Upper lobe of left lung (tissue), 6 donors: ENCODE measurements at regions not wholly inside any gene's neighbourhood (a gene's known extent, or its start where the extent isn't known, plus 50 kb on each side); places are given as distances from the start of the nearest gene placed in this dataset.

Experiments used
- ATAC-seq, 2 donors: fragments of 200-7000 bp; cut with Tn5 transposase; one replicate each; pipeline ENCODE4 v1.9.1; 2022; ENCODE audit warnings: mild to moderate bottlenecking in 2 of 2, moderate library complexity in 2 of 2; ENCODE audit not compliant: low FRiP score in 2 of 2
- DNase-seq, 2 donors: peaks; one replicate each; pipeline ENCODE4 v3.0.0-alpha.2; 2019 to 2020
- H3K27ac ChIP-seq, 4 donors: fragments of 200-600 bp; sonication (generic); one replicate each; pipeline ENCODE4 v1.5.1; 2016 to 2019
- H3K27me3 ChIP-seq, 4 donors: fragments of 200-600 bp; sonication (generic); one replicate each; pipeline ENCODE4 v1.5.1; 2017 to 2019
- H3K36me3 ChIP-seq, 4 donors: fragments of 200-600 bp; sonication (generic); one replicate each; pipeline ENCODE4 v1.5.1; 2016 to 2019
- H3K4me1 ChIP-seq, 4 donors: fragments of 200-600 bp; sonication (generic); one replicate each; pipeline ENCODE4 v1.5.1; 2018 to 2019
- H3K4me3 ChIP-seq, 4 donors: fragments of 200-600 bp; sonication (generic); one replicate each; pipeline ENCODE4 v1.5.1; 2017 to 2019; ENCODE audit warnings: mild to moderate bottlenecking in 2 of 4, moderate library complexity in 1 of 4
- H3K9me3 ChIP-seq, 4 donors: fragments of 200-600 bp; sonication (generic); one replicate each; pipeline ENCODE4 v1.5.1; 2018 to 2019
- EP300 ChIP-seq, 4 donors: sonication (generic); formaldehyde crosslinking; IDR thresholded peaks; one replicate each; pipeline ENCODE4 v1.5.1; 2017; ENCODE audit warnings: antibody characterized with exemption in 4 of 4, control low read depth in 2 of 4
- POLR2A ChIP-seq, 4 donors: fragments of 450-650 bp; IDR thresholded peaks; one replicate each; pipeline ENCODE4 v1.5.1; 2016 to 2017; ENCODE audit warnings: antibody characterized with exemption in 4 of 4, mild to moderate bottlenecking in 2 of 4
- POLR2AphosphoS5 ChIP-seq, 2 donors: sonication (generic); formaldehyde crosslinking; IDR thresholded peaks; one replicate each; pipeline ENCODE4 v1.5.1; 2017; ENCODE audit warnings: antibody characterized with exemption in 2 of 2
- WGBS, 2 donors: methylation state at CpG; one replicate each; pipeline ENCODE4 v1.1.5; 2017 to 2018; 5-methylcytosine and 5-hydroxymethylcytosine counted together
- TF ChIP-seq, protein P1 (sequence below), 6 experiments: fragments of 450-650 bp in 4 of 6; fragments of 200-600 bp in 2 of 6; sonication (generic) in 2 of 6; IDR thresholded peaks; one replicate each; pipeline ENCODE4 v1.5.1; 2016 to 2019; ENCODE audit warnings: antibody characterized with exemption in 6 of 6
- donor health status: DM: no; HTN: no; CAD: no; lungs with moderate emphysema.
- donor health status: DM: no; HTN: yes; CAD: no; lungs with severe emphysema.

DNA sequence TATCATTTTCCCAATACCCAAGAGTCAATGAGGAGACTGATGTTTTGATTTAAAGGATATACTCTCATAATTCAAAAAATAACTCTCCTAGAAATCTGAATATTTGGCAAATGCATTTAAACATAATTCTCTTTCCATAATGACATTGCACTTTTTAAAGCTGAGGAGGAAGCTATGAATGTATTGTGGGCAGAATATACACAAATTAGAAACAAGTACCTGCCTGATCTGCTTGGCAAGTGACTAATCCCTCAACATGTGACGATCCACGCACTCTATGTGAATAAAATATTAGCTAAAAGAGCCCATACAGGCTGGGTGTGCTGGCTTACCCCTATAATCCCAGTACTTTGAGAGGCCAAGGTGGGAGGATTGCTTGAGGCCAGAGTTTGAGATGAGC, 88.3 kb upstream of the CCDC28A start:
- no peak for ATAC-seq

DNA sequence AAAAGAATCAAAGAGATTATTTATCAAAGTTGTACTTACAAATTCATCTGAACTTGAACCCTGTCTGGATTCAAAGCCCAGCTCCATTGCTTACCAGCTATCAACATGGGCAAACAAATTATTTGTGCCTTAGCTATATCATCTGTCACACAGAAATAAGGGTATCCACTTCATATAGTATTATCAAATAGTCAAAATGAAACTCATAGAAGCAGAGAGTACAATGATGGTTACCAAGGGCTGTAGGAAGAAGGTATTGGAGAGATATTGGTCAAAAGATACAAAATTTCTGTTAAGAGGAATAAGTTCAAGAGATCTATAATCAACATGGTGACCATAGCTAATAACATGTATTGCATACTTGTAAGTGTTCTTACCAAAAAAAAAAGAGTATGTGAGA, 87.8 kb upstream of the CCDC28A start:
- Histone ChIP-seq H3K36me3 (no peaks in the 10 kb centered on the region), H3K4me1 (peaks cover 0 to 3% (median 0%) of the 10 kb centered on the region in 4 donors), H3K9me3 (no peaks in the 10 kb centered on the region), H3K27ac (no peak overlapping the region), H3K4me3 (no peak overlapping the region), H3K27me3 (no peaks in the 10 kb centered on the region)
- ATAC-seq: no peak
- DNase-seq: no peak
- TF ChIP-seq, protein P1, sequence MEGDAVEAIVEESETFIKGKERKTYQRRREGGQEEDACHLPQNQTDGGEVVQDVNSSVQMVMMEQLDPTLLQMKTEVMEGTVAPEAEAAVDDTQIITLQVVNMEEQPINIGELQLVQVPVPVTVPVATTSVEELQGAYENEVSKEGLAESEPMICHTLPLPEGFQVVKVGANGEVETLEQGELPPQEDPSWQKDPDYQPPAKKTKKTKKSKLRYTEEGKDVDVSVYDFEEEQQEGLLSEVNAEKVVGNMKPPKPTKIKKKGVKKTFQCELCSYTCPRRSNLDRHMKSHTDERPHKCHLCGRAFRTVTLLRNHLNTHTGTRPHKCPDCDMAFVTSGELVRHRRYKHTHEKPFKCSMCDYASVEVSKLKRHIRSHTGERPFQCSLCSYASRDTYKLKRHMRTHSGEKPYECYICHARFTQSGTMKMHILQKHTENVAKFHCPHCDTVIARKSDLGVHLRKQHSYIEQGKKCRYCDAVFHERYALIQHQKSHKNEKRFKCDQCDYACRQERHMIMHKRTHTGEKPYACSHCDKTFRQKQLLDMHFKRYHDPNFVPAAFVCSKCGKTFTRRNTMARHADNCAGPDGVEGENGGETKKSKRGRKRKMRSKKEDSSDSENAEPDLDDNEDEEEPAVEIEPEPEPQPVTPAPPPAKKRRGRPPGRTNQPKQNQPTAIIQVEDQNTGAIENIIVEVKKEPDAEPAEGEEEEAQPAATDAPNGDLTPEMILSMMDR (IDR thresholded peaks at IDR 0.05): no peak
- TF ChIP-seq EP300 (IDR thresholded peaks at IDR 0.05) (no peak), POLR2AphosphoS5 (IDR thresholded peaks at IDR 0.05) (no peak), POLR2A (IDR thresholded peaks at IDR 0.05) (no peak)

More for the DNA sequence above, 88.3 kb upstream of the CCDC28A start:
- Histone ChIP-seq H3K9me3 (no peaks in the 10 kb centered on the region), H3K4me1 (peaks cover 0 to 3% (median 0%) of the 10 kb centered on the region in 4 donors), H3K27ac (no peak overlapping the region), H3K4me3 (no peak overlapping the region), H3K36me3 (no peaks in the 10 kb centered on the region), H3K27me3 (no peaks in the 10 kb centered on the region)
- WGBS, 2 donors: 73 to 76% methylated on average over 2 of the region's 2 CpGs
- no peak for TF ChIP-seq POLR2A (IDR thresholded peaks at IDR 0.05)
- TF ChIP-seq POLR2AphosphoS5 (IDR thresholded peaks at IDR 0.05): no peak
- no peak for TF ChIP-seq EP300 (IDR thresholded peaks at IDR 0.05)
- no peak for DNase-seq

DNA sequence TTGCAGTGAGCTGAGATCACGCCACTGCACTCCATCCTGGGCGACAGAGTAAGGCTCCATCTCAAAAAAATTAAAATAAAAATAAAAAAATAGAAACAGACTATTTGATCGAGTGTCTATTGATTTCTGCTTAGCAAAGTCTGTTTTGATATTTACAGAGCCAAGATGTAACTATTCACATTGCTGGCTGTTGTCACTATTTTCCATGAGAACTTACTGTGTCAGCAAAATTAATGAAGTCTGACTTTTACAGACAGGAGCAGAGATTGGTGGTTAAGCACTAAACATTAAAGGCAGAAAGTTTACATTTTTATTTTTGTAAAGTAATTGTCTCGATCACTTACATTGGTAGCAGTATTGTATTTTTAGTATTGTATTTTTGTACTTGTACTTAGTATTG, 85.0 kb upstream of the CCDC28A start:
- Histone ChIP-seq H3K4me1 (peaks cover 0 to 13% (median 3%) of the 10 kb centered on the region in 4 donors), H3K4me3 (no peak overlapping the region), H3K36me3 (no peaks in the 10 kb centered on the region), H3K27ac (no peak overlapping the region), H3K27me3 (no peaks in the 10 kb centered on the region), H3K9me3 (no peaks in the 10 kb centered on the region)
- DNase-seq: no peak
- WGBS, 2 donors: 84 to 88% methylated on average over 4 of the region's 4 CpGs
- no peak for ATAC-seq
- TF ChIP-seq EP300 (IDR thresholded peaks at IDR 0.05) (no peak), POLR2AphosphoS5 (IDR thresholded peaks at IDR 0.05) (no peak), POLR2A (IDR thresholded peaks at IDR 0.05) (no peak)
- TF ChIP-seq, protein P1 (IDR thresholded peaks at IDR 0.05): no peak

DNA sequence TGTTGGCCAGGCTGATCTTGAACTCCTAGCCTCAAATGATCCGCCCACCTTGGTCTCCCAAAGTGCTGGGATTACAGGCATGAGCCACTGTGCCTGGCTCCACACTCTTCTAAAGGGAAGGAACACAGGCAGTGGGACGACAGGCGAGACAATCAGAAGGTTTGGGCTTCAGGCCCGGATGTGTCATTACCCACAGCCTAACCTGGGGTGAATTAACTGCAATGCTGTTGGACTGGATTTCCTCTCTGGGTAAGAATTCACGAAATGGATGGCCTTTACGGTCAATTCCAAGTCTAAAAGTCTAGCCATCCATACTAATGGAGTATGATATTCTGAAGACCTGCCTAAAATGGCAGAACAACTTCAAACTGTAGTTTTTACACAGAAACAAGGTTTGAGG, 83.7 kb upstream of the CCDC28A start:
- Histone ChIP-seq H3K4me3 (no peak overlapping the region), H3K9me3 (no peaks in the 10 kb centered on the region), H3K36me3 (no peaks in the 10 kb centered on the region), H3K4me1 (peaks cover 0 to 15% (median 5%) of the 10 kb centered on the region in 4 donors), H3K27me3 (no peaks in the 10 kb centered on the region), H3K27ac (no peak overlapping the region)
- 95% methylated on average over 6 of the region's 6 CpGs for WGBS, 2 donors
- no peak for DNase-seq
- ATAC-seq: no peak
- TF ChIP-seq POLR2A (IDR thresholded peaks at IDR 0.05) (no peak), EP300 (IDR thresholded peaks at IDR 0.05) (no peak)
- TF ChIP-seq, protein P1 (IDR thresholded peaks at IDR 0.05): no peak

DNA sequence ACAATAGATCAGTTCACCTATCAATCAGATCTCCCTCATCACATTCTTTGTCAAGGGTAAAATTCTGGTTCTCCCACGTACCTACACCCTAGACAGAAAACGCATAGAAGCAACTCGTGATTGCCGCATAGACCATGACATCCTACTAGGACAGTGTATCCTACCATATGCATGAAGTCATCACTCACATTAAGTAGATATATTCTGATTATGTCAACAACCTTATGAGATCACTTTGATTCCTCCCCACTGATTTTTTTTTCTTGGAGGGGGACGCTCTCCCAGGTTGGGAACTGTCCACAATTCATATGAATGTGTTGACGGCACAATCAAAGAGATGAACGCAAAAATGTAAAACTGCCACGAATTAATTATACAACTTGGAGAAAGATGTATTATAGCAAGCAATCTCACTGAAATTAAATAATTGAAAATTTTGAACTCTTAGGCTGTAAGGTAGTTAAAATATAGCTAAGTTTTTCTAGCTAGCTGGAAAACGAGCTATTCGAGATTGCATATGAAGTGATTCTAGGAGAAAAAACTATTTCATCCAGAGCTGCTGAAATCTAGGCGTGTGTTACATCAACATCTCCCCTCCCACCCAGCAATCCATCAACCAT, 82.5 kb upstream of the CCDC28A start:
- Histone ChIP-seq H3K9me3 (no peaks in the 10 kb centered on the region), H3K4me1 (peaks cover 0 to 15% (median 5%) of the 10 kb centered on the region in 4 donors), H3K4me3 (peak overlapping the region in 3 of 4 donors; percentile 80 to 93 (median 89)), H3K27me3 (no peaks in the 10 kb centered on the region), H3K27ac (peak overlapping the region in 1 of 4 donors; percentile 89), H3K36me3 (no peaks in the 10 kb centered on the region)
- WGBS, 2 donors: 70 to 85% methylated on average over 11 of the region's 11 CpGs
- TF ChIP-seq, protein P1 (IDR thresholded peaks at IDR 0.05): no peak
- TF ChIP-seq POLR2A (IDR thresholded peaks at IDR 0.05): no peak
- TF ChIP-seq POLR2AphosphoS5 (IDR thresholded peaks at IDR 0.05): no peak
- no peak for TF ChIP-seq EP300 (IDR thresholded peaks at IDR 0.05)
- ATAC-seq (no peak), DNase-seq (no peak)
